IMR-90 (cell line): ENCODE measurements at regions not wholly inside any gene's neighbourhood (a gene's known extent, or its start where the extent isn't known, plus 50 kb on each side); places are given as distances from the start of the nearest gene placed in this dataset.

Experiments
- ATAC-seq: fragments of 200-7000 bp; cut with Tn5 transposase; 2 replicates; pipeline ENCODE4 v1.9.1; 2020; ENCODE audit warnings: low read depth, mild to moderate bottlenecking, moderate library complexity
- BruUV-seq: library from RNA; stranded (reverse); fragments of 400-500 nt; replicated peaks from 2 replicates; lab custom pipeline; 2021; lab: Mats Ljungman, UMichigan
- CTCF ChIA-PET: fragments of 300-600 bp; formaldehyde crosslinking; extraction: SDS; loops from one replicate; lab custom pipeline; 2021; ENCODE audit warnings: antibody characterized with exemption; lab: Yijun Ruan, JAX
- POLR2A ChIA-PET: fragments of 300-600 bp; sonication (Branson Sonifier 250); formaldehyde crosslinking; loops from one replicate; lab custom pipeline; 2022; ENCODE audit warnings: antibody characterized with exemption; ENCODE audit not compliant: unreplicated experiment; lab: Charles Lee
- DNase-seq: peaks from one replicate; pipeline ENCODE4 v3.0.0; 2013
- H2AFZ ChIP-seq: replicated peaks from 2 replicates; pipeline ENCODE3; 2013; ENCODE audit warnings: low read length, mild to moderate bottlenecking; ENCODE audit not compliant: poor library complexity
- H2AK5ac ChIP-seq: 2 replicates; pipeline ENCODE4 v1.6.1; 2013; ENCODE audit warnings: low read depth, low read length, inconsistent platforms
- H2AK9ac ChIP-seq: replicated peaks from 2 replicates; pipeline ENCODE3; 2013; ENCODE audit warnings: mild to moderate bottlenecking, low read depth, low read length, moderate library complexity; ENCODE audit not compliant: poor library complexity
- H2BK120ac ChIP-seq: 2 replicates; pipeline ENCODE4 v1.6.1; 2013; ENCODE audit warnings: low read depth, low read length, inconsistent platforms
- H2BK15ac ChIP-seq: 3 replicates; pipeline ENCODE4 v1.6.1; 2013; ENCODE audit warnings: low read depth, low read length, inconsistent platforms
- H2BK20ac ChIP-seq: 2 replicates; pipeline ENCODE4 v1.6.1; 2013; ENCODE audit warnings: low read depth, mild to moderate bottlenecking, inconsistent platforms, low read length, moderate library complexity
- H2BK5ac ChIP-seq: 2 replicates; pipeline ENCODE4 v1.6.1; 2013; ENCODE audit warnings: mild to moderate bottlenecking, low read depth, low read length, inconsistent platforms; ENCODE audit not compliant: poor library complexity, severe bottlenecking
- H3K14ac ChIP-seq: replicated peaks from 2 replicates; pipeline ENCODE4 v1.6.1; 2013; ENCODE audit warnings: low read depth, low read length, inconsistent platforms
- H3K18ac ChIP-seq: 2 replicates; pipeline ENCODE4 v1.6.1; 2013; ENCODE audit warnings: low read depth, low read length, control low read depth
- H3K23ac ChIP-seq: 2 replicates; pipeline ENCODE4 v1.6.1; 2013; ENCODE audit warnings: low read depth, low read length, inconsistent platforms
- H3K27ac ChIP-seq: 2 replicates; pipeline ENCODE4 v1.5.1; 2013; ENCODE audit warnings: mild to moderate bottlenecking, control low read depth, low read length; ENCODE audit not compliant: insufficient read depth
- H3K27me3 ChIP-seq: 2 replicates; pipeline ENCODE4 v1.6.1; 2013; ENCODE audit warnings: low read length; ENCODE audit not compliant: control insufficient read depth, insufficient read depth
- H3K36me3 ChIP-seq: 2 replicates; pipeline ENCODE4 v1.6.1; 2013; ENCODE audit warnings: low read length, mixed read lengths; ENCODE audit not compliant: control insufficient read depth, insufficient read depth
- H3K4ac ChIP-seq: 2 replicates; pipeline ENCODE4 v1.6.1; 2013; ENCODE audit warnings: low read depth, low read length, inconsistent platforms
- H3K4me1 ChIP-seq: 2 replicates; pipeline ENCODE4 v1.6.1; 2013; ENCODE audit warnings: low read length, mixed read lengths; ENCODE audit not compliant: control insufficient read depth, insufficient read depth
- H3K4me2 ChIP-seq: 2 replicates; pipeline ENCODE4 v1.6.1; 2013; ENCODE audit warnings: low read depth, mild to moderate bottlenecking, control low read depth, low read length, moderate library complexity
- H3K4me3 ChIP-seq: 2 replicates; pipeline ENCODE4 v1.5.1; 2013; ENCODE audit warnings: low read depth, mild to moderate bottlenecking, control low read depth, low read length, moderate library complexity; ENCODE audit not compliant: insufficient read depth
- H3K56ac ChIP-seq: 2 replicates; pipeline ENCODE4 v1.6.1; 2013; ENCODE audit warnings: low read length, inconsistent platforms; ENCODE audit not compliant: insufficient read depth; ENCODE audit errors: extremely low read depth
- H3K79me1 ChIP-seq, 2 experiments: 2 replicates each; pipeline ENCODE4 v1.6.1; 2013; ENCODE audit warnings: low read length in 2 of 2, inconsistent platforms in 1 of 2, low read depth in 1 of 2
- H3K9ac ChIP-seq: 2 replicates; pipeline ENCODE4 v1.6.1; 2013; ENCODE audit warnings: low read depth, low read length, control low read depth
- H3K9me1 ChIP-seq: 2 replicates; pipeline ENCODE4 v1.6.1; 2013; ENCODE audit warnings: low read length, inconsistent platforms; ENCODE audit not compliant: insufficient read depth
- H3K9me3 ChIP-seq: 2 replicates; pipeline ENCODE4 v1.6.1; 2013; ENCODE audit warnings: low read length; ENCODE audit not compliant: control insufficient read depth, insufficient read depth
- H4K20me1 ChIP-seq: 2 replicates; pipeline ENCODE4 v1.6.1; 2013; ENCODE audit warnings: low read length, inconsistent platforms; ENCODE audit not compliant: insufficient read depth
- H4K5ac ChIP-seq: 2 replicates; pipeline ENCODE4 v1.6.1; 2013; ENCODE audit warnings: mild to moderate bottlenecking, low read depth, low read length, control low read depth
- H4K8ac ChIP-seq, 2 experiments: 2 replicates each; pipeline ENCODE4 v1.6.1; 2013; ENCODE audit warnings: low read depth in 2 of 2, low read length in 2 of 2, control low read depth in 1 of 2, inconsistent platforms in 1 of 2
- H4K91ac ChIP-seq: 2 replicates; pipeline ENCODE4 v1.6.1; 2013; ENCODE audit warnings: low read depth, low read length, inconsistent platforms; ENCODE audit not compliant: insufficient read depth
- BHLHE40 ChIP-seq: fragments of 150-350 bp; IDR thresholded peaks from 2 replicates; pipeline ENCODE4 v1.6.1; 2016; ENCODE audit warnings: mild to moderate bottlenecking, low read depth, low read length
- CEBPB ChIP-seq: IDR thresholded peaks from 2 replicates; pipeline ENCODE4 v1.6.1; 2012; ENCODE audit warnings: low read depth, low read length, improper control_type of control experiment
- CHD1 ChIP-seq: IDR thresholded peaks from 2 replicates; pipeline ENCODE4 v1.6.1; 2012; ENCODE audit warnings: low read depth, low read length, improper control_type of control experiment
- CTCF ChIP-seq: conservative IDR thresholded peaks from 2 replicates; pipeline ENCODE4 v1.5.1; 2012; ENCODE audit warnings: mild to moderate bottlenecking, low read depth, low read length, improper control_type of control experiment
- FOS ChIP-seq: fragments of 150-350 bp; IDR thresholded peaks from 2 replicates; pipeline ENCODE4 v1.6.1; 2016; ENCODE audit warnings: low read depth, low read length
- MAFK ChIP-seq: IDR thresholded peaks from 2 replicates; pipeline ENCODE4 v1.6.1; 2012; ENCODE audit warnings: low read depth, low read length, improper control_type of control experiment
- MAZ ChIP-seq: IDR thresholded peaks from 2 replicates; pipeline ENCODE4 v1.6.1; 2012; ENCODE audit warnings: low read depth, mild to moderate bottlenecking, low read length, improper control_type of control experiment, moderate library complexity, borderline replicate concordance
- MXI1 ChIP-seq: IDR thresholded peaks from 2 replicates; pipeline ENCODE4 v1.6.1; 2012; ENCODE audit warnings: low read depth, mild to moderate bottlenecking, low read length, moderate library complexity, borderline replicate concordance
- NFE2L2 ChIP-seq: fragments of 150-350 bp; IDR thresholded peaks from 2 replicates; pipeline ENCODE4 v1.6.1; 2016; ENCODE audit warnings: low read depth, mild to moderate bottlenecking, low read length
- POLR2A ChIP-seq: IDR thresholded peaks from 2 replicates; pipeline ENCODE4 v1.6.1; 2012; ENCODE audit warnings: mild to moderate bottlenecking, low read depth, low read length
- RAD21 ChIP-seq: IDR thresholded peaks from 2 replicates; pipeline ENCODE4 v1.6.1; 2012; ENCODE audit warnings: low read length, improper control_type of control experiment
- RCOR1 ChIP-seq: IDR thresholded peaks from 2 replicates; pipeline ENCODE4 v1.6.1; 2012; ENCODE audit warnings: mild to moderate bottlenecking, low read length, improper control_type of control experiment; ENCODE audit not compliant: insufficient replicate concordance
- RFX5 ChIP-seq: IDR thresholded peaks from 2 replicates; pipeline ENCODE4 v1.8.0; 2012; ENCODE audit warnings: low read depth, mild to moderate bottlenecking, low read length, moderate library complexity
- SMC3 ChIP-seq: fragments of 150-350 bp; IDR thresholded peaks from 2 replicates; pipeline ENCODE4 v1.6.1; 2016; ENCODE audit warnings: low read depth, mild to moderate bottlenecking, antibody characterized with exemption, low read length, moderate library complexity
- WGBS, 2 experiments: methylation state at CpG; one replicate each; pipeline versions ENCODE4 v1.1.5 to v1.1.7; 2013; ENCODE audit warnings: missing lambda C conversion rate in 2 of 2; ENCODE audit not compliant: insufficient read length in 1 of 2; ENCODE audit errors: extremely low coverage in 2 of 2; 5-methylcytosine and 5-hydroxymethylcytosine counted together
- dilution Hi-C: fragments of 300-500 bp; cut with HindIII; formaldehyde crosslinking; loops from one replicate; pipeline ENCODE4 v1.14.3; 2018; ENCODE audit warnings: low sequenced_read_pairs; ENCODE audit not compliant: unreplicated experiment
- in situ Hi-C: fragments of 300-500 bp; cut with MboI; formaldehyde crosslinking; loops from 3 replicates; pipeline ENCODE4 v1.14.3; 2019; ENCODE audit warnings: low sequenced_read_pairs, inconsistent platforms, mixed read lengths
- intact Hi-C: fragments of 100-400 bp; cut with micrococcal nuclease; formaldehyde crosslinking; loops from 2 replicates; pipeline ENCODE4 v1.10.0; 2022
- TF ChIP-seq, protein P1 (sequence below): fragments of 150-350 bp; IDR thresholded peaks from 2 replicates; pipeline ENCODE4 v1.6.1; 2016; ENCODE audit warnings: low read depth, mild to moderate bottlenecking, low read length, moderate library complexity, borderline replicate concordance
- TF ChIP-seq, protein P2 (sequence below): fragments of 150-350 bp; IDR thresholded peaks from 2 replicates; pipeline ENCODE4 v1.6.1; 2017; ENCODE audit warnings: mild to moderate bottlenecking, antibody characterized with exemption, low read length, low read depth

DNA sequence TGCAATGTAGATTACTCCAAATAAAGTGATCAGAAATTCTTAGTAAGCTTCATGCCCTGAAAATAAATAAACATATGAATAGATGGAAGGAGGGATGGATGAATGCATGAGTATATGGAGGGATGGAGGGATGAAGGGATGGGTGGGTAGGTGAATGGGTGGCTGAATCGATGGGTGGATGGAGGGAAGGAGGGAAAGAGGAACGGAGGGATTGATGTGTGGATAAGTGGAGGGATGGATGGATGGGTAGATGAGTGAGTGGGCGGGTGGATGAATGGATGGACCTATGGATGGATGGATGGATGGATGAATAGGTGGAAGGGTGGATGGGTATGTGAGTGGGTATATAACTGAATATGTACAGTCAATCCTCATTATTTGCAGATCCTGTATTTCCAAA lies 276.7 kb upstream of the ACVR2A start:
- Histone ChIP-seq H3K36me3 (no peaks in the 10 kb centered on the region), H3K27ac (no peak overlapping the region), H3K56ac (no peak overlapping the region), H2AK5ac (no peak overlapping the region), H2BK120ac (no peak overlapping the region), H3K79me1 (no peaks in the 10 kb centered on the region), H3K4me1 (peaks cover 2% of the 10 kb centered on the region; the same call in 1 of the 2 replicates), H3K4me3 (no peak overlapping the region), H3K9me3 (peaks cover 3% of the 10 kb centered on the region), H4K8ac (no peak overlapping the region), H2BK20ac (no peak overlapping the region), H3K23ac (no peak overlapping the region), H3K9ac (no peak overlapping the region), H3K4ac (no peak overlapping the region), H2AFZ (no peak overlapping the region), H3K9me1 (no peaks in the 10 kb centered on the region), H2AK9ac (no peak overlapping the region), H3K4me2 (no peak overlapping the region), H3K18ac (no peak overlapping the region), H3K14ac (no peak overlapping the region), H2BK15ac (no peak overlapping the region), H2BK5ac (no peak overlapping the region), H4K20me1 (no peaks in the 10 kb centered on the region), H3K27me3 (no peaks in the 10 kb centered on the region), H4K91ac (no peak overlapping the region), H4K5ac (no peak overlapping the region)
- WGBS, 2 experiments, result 87 to 100% methylated on average over 3 of the region's 3 CpGs
- dilution Hi-C loops (no loop called here), in situ Hi-C loops (no loop called here), intact Hi-C loops (no loop called here)
- POLR2A ChIA-PET, result interaction anchor here (0.5 kb wide), 1 partner anchor 329 kb away, joined by 4 read pairs; no protein-coding TSS in a partner anchor
- TF ChIP-seq, protein P1, sequence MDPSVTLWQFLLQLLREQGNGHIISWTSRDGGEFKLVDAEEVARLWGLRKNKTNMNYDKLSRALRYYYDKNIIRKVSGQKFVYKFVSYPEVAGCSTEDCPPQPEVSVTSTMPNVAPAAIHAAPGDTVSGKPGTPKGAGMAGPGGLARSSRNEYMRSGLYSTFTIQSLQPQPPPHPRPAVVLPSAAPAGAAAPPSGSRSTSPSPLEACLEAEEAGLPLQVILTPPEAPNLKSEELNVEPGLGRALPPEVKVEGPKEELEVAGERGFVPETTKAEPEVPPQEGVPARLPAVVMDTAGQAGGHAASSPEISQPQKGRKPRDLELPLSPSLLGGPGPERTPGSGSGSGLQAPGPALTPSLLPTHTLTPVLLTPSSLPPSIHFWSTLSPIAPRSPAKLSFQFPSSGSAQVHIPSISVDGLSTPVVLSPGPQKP, result no peak
- TF ChIP-seq MXI1 (no peak), SMC3 (no peak), RCOR1 (no peak), NFE2L2 (no peak), RAD21 (no peak), CTCF (no peak), BHLHE40 (no peak), CEBPB (no peak), MAFK (no peak), FOS (no peak), RFX5 (no peak), MAZ (no peak), CHD1 (no peak), POLR2A (no peak)
- TF ChIP-seq, protein P2, sequence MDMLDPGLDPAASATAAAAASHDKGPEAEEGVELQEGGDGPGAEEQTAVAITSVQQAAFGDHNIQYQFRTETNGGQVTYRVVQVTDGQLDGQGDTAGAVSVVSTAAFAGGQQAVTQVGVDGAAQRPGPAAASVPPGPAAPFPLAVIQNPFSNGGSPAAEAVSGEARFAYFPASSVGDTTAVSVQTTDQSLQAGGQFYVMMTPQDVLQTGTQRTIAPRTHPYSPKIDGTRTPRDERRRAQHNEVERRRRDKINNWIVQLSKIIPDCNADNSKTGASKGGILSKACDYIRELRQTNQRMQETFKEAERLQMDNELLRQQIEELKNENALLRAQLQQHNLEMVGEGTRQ, result no peak
- no peak for DNase-seq
- no TSS peak for BruUV-seq
- CTCF ChIA-PET, result no interaction called here
- ATAC-seq, result no peak
